ENCODE measurements at regions not wholly inside any gene's neighbourhood (a gene's known extent, or its start where the extent isn't known, plus 50 kb on each side); places are given as distances from the start of the nearest gene placed in this dataset.
"Not testable (repeated sequence)": the region's sequence is repeated elsewhere in the genome, so short reads cannot be mapped to it uniquely, and the experiment has no call there.

GRCh38 chr15:92733934-92734521 is 78.5 kb upstream of the FAM174B start:
- H3K4me1 Mint-ChIP-seq (ENCODE audit: low read depth): peaks cover 7% of the 10 kb centered on the region
- TF ChIP-seq CTCF (IDR thresholded peaks at IDR 0.05): no peak
- peak overlapping the region; percentile 81 for H3K4me3 Mint-ChIP-seq
- ChIA-PET CTCF (interaction anchor here (1.0 kb wide), 1 partner anchor 10 kb away, joined by 4 read pairs; no protein-coding TSS in a partner anchor), POLR2A (no interaction called here)
- DNase-seq (peak; percentile 33), ATAC-seq (peak; percentile 79)
- H3K27me3 Mint-ChIP-seq: peaks cover 11% of the 10 kb centered on the region
- H3K9me3 Mint-ChIP-seq: no peaks in the 10 kb centered on the region
- H3K36me3 Mint-ChIP-seq (ENCODE audit: low read depth): no peaks in the 10 kb centered on the region
- intact Hi-C loops (cut with micrococcal nuclease): no loop called here
- H3K27ac Mint-ChIP-seq: peak overlapping the region; percentile 82

DNA sequence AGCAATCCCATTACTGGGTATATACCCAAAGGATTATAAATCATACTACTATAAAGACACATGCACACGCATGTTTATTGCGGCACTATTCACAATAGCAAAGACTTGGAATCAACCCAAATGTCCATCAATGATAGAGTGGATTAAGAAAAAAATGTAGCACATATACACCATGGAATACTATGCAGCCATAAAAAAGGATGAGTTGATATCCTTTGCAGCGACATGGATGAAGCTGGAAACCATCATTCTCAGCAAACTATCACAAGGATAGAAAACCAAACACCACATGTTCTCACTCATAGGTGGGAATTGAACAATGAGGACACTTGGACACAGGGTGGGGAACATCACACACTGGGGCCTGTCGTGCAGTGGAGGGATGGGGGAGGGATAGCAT is 83.7 kb upstream of the FAM174B start:
- H3K9me3 Mint-ChIP-seq; DNase-seq; H3K27ac Mint-ChIP-seq; H3K27me3 Mint-ChIP-seq; ATAC-seq; H3K36me3 Mint-ChIP-seq (ENCODE audit: low read depth); intact Hi-C loops (cut with micrococcal nuclease); H3K4me1 Mint-ChIP-seq (ENCODE audit: low read depth); CTCF ChIA-PET; H3K4me3 Mint-ChIP-seq; POLR2A ChIA-PET: not testable (repeated sequence)

DNA sequence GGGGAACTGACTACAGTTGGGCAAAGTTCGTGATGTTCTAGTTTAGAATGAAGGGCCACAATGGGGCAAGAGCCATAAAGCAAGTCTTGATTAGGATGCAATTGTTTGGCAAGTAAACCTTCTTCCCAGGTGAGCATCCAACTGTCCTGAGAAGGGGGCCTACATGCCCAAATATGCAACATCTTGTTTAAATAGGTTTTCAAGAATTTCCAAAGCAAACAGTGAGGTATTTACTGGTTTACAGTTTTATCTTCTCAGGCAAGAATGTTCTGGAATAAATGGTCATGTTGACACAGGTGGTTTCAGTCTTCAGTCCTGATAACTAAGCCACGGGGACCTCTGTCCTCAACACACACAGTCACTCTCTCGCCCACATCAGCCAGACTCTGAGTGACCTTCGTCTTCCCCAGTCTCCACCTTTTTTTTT is 90.3 kb upstream of the FAM174B start:
- Mint-ChIP-seq H3K27ac (no peak overlapping the region), H3K4me3 (no peak overlapping the region), H3K36me3 (ENCODE audit: low read depth) (no peaks in the 10 kb centered on the region), H3K4me1 (ENCODE audit: low read depth) (no peaks in the 10 kb centered on the region), H3K9me3 (no peaks in the 10 kb centered on the region), H3K27me3 (no peaks in the 10 kb centered on the region)
- intact Hi-C loops (cut with micrococcal nuclease): no loop called here
- CTCF ChIA-PET: no interaction called here
- POLR2A ChIA-PET: no interaction called here
- DNase-seq: no peak
- ATAC-seq: no peak
- no peak for TF ChIP-seq CTCF (IDR thresholded peaks at IDR 0.05)

DNA sequence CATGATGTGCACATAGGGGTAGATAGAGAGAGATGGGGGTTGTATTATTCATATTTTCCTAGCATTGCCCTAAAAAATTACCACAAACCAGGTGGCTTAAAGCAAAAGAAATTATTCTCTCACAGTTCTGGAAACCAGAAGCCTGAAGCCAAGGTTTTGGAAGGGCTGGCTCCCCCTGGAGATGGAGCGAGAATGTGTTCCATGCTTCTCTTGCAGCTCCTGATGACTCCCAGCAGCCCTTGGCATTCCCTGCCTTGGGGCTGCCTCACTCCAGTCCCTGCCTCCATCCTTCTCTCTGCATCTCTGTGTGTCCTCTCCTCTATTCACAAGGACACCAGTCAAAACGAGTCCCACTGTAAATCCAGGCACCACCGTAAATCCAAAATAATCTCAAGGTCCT is 91.5 kb upstream of the FAM174B start:
- Mint-ChIP-seq H3K27ac (no peak overlapping the region), H3K4me3 (no peak overlapping the region), H3K4me1 (ENCODE audit: low read depth) (no peaks in the 10 kb centered on the region), H3K36me3 (ENCODE audit: low read depth) (no peaks in the 10 kb centered on the region), H3K27me3 (no peaks in the 10 kb centered on the region), H3K9me3 (no peaks in the 10 kb centered on the region)
- DNase-seq (no peak), ATAC-seq (no peak)
- no peak for TF ChIP-seq CTCF (IDR thresholded peaks at IDR 0.05)
- CTCF ChIA-PET: no interaction called here
- intact Hi-C loops (cut with micrococcal nuclease): no loop called here
- POLR2A ChIA-PET: no interaction called here

- Mint-ChIP-seq H3K27me3 (no peaks in the 10 kb centered on the region), H3K27ac (no peak overlapping the region), H3K4me1 (ENCODE audit: low read depth) (no peaks in the 10 kb centered on the region), H3K36me3 (ENCODE audit: low read depth) (no peaks in the 10 kb centered on the region), H3K4me3 (no peak overlapping the region), H3K9me3 (no peaks in the 10 kb centered on the region)
- TF ChIP-seq CTCF (IDR thresholded peaks at IDR 0.05): no peak
- ChIA-PET CTCF (no interaction called here), POLR2A (no interaction called here)
- intact Hi-C loops (cut with micrococcal nuclease): no loop called here
- no peak for ATAC-seq
- no peak for DNase-seq
Observed at GRCh38 chr15:92749216-92749615, 93.6 kb upstream of the FAM174B start.

GRCh38 chr15:92749946-92750345 is 94.4 kb upstream of the FAM174B start:
- Mint-ChIP-seq H3K27ac (no peak overlapping the region), H3K4me1 (ENCODE audit: low read depth) (no peaks in the 10 kb centered on the region), H3K36me3 (ENCODE audit: low read depth) (no peaks in the 10 kb centered on the region), H3K9me3 (no peaks in the 10 kb centered on the region), H3K4me3 (no peak overlapping the region), H3K27me3 (no peaks in the 10 kb centered on the region)
- ATAC-seq: no peak
- CTCF ChIA-PET: no interaction called here
- no peak for TF ChIP-seq CTCF (IDR thresholded peaks at IDR 0.05)
- POLR2A ChIA-PET: no interaction called here
- DNase-seq: no peak
- intact Hi-C loops (cut with micrococcal nuclease): no loop called here
